Aorta (tissue), 5 donors: ENCODE measurements at regions not wholly inside any gene's neighbourhood (a gene's known extent, or its start where the extent isn't known, plus 50 kb on each side); places are given as distances from the start of the nearest gene placed in this dataset.

Experiments used
- ATAC-seq: fragments of 200-7000 bp; cut with Tn5 transposase; one replicate; pipeline ENCODE4 v1.9.1; 2022; ENCODE audit warnings: moderate library complexity; ENCODE audit not compliant: low FRiP score
- DNase-seq, 2 donors: peaks; one replicate each; pipeline ENCODE4 v3.0.0-alpha.2; 2020
- H3K27ac ChIP-seq, 2 donors: one replicate each; pipeline ENCODE4 v1.5.1; 2013; ENCODE audit warnings: low read length in 2 of 2, mild to moderate bottlenecking in 2 of 2, moderate library complexity in 2 of 2, control low read depth in 1 of 2, inconsistent platforms in 1 of 2, low read depth in 1 of 2
- H3K27me3 ChIP-seq, 2 donors: one replicate each; pipeline ENCODE4 v1.6.1; 2013; ENCODE audit warnings: control low read depth in 1 of 2, low read length in 1 of 2, mild to moderate bottlenecking in 1 of 2, moderate library complexity in 1 of 2; ENCODE audit not compliant: insufficient read depth in 2 of 2, control insufficient read depth in 1 of 2
- H3K36me3 ChIP-seq, 2 donors: one replicate each; pipeline ENCODE4 v1.6.1; 2013; ENCODE audit warnings: control low read depth in 1 of 2, low read length in 1 of 2, mild to moderate bottlenecking in 1 of 2; ENCODE audit not compliant: insufficient read depth in 2 of 2, control insufficient read depth in 1 of 2
- H3K4me1 ChIP-seq, 2 donors: one replicate each; pipeline ENCODE4 v1.6.1; 2013; ENCODE audit warnings: low read length in 2 of 2, control low read depth in 1 of 2, mild to moderate bottlenecking in 1 of 2, moderate library complexity in 1 of 2; ENCODE audit not compliant: insufficient read depth in 2 of 2, control insufficient read depth in 1 of 2
- H3K4me3 ChIP-seq, 2 donors: one replicate each; pipeline ENCODE4 v1.5.1; 2013; ENCODE audit warnings: low read length in 2 of 2, control low read depth in 1 of 2, mild to moderate bottlenecking in 1 of 2
- H3K9me3 ChIP-seq: one replicate; pipeline ENCODE4 v1.6.1; 2013; ENCODE audit warnings: mild to moderate bottlenecking, low read length; ENCODE audit not compliant: control insufficient read depth
- WGBS, 2 donors: extraction: QIAGEN DNeasy Blood & Tissue Kit; methylation state at CpG; one replicate each; pipeline ENCODE4 v1.1.7; 2013; 5-methylcytosine and 5-hydroxymethylcytosine counted together
- intact Hi-C, 2 donors: fragments of 100-400 bp; cut with DNase I; formaldehyde crosslinking; loops; one replicate each; pipeline versions ENCODE4 v1.14.2 to v1.15.0; 2022
- donor health status: healthy with polysubstance abuse.
- donor health status: Bipolar disorder and iron deficiency.
- donor health status: DM: no; HTN: no; CAD: no.
- donor health status: DM: no; HTN: no; CAD: no.
- donor health status: DM: yes; HTN: yes; CAD: no.

DNA sequence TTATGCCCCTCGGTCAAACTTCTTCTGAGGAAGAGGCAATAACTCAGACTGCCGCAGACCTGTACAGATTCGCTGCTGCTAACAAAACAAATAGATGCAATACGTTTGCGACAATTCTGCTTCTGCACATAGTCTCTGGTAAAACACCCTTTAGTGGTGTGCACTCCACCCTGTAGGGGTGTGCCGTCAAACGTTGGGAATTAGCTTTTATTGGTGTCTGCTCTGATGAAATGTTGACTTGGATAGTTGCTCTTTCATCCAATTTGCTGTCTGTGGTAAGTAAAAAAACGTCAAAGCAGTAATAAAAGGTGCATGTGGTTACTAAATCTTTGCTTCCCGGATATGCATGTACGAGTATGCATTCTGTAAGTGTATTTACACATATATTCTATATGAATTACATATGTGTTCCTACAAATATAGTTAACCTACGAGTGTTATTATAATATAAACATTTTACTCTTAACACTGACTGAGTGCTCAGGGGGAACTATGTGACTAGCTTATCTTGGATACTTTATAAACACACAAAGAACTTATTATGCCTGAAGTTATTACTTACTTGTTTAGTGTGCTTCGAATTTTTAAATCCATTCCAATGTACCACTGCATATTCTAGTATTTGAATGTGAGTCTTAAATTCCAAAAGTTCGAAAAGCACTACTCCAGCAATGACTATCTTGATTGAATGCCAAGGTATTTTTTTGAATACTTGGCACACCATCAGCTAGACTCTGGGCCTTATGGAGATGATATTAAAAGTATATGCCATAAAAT is 610.2 kb downstream of the ZEB2 start:
- 65 to 68% methylated on average over 13 of the region's 13 CpGs for WGBS, 2 donors
- no peak overlapping the region for H3K4me3 ChIP-seq
- ATAC-seq (no peak), DNase-seq (no peak)
- no peaks in the 10 kb centered on the region for H3K27me3 ChIP-seq
- no peaks in the 10 kb centered on the region for H3K9me3 ChIP-seq
- H3K4me1 ChIP-seq, result no peaks in the 10 kb centered on the region
- intact Hi-C loops, result no loop called here
- H3K36me3 ChIP-seq, result no peaks in the 10 kb centered on the region
- H3K27ac ChIP-seq, result no peak overlapping the region

DNA sequence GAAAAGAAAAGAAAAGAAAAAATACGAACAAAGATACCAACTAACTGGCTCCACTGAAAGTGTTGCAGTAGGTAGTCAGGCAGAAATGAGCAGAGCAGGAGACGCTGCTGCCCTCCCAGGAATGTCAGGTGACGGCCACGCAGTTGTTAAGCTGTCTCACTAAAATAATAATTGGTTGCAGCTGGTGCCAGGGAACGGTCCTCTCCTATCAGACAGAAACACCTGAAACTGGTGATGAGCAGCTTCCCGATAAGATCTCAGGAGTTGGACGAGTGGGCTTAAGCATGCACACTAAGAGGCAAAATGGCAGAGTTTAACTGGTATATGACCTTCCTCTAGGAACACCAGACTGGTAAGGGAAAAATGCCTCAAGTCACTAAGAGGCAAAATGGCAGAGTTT is 611.1 kb downstream of the ZEB2 start:
- Histone ChIP-seq H3K36me3 (no peaks in the 10 kb centered on the region), H3K4me1 (no peaks in the 10 kb centered on the region), H3K27ac (no peak overlapping the region), H3K9me3 (no peaks in the 10 kb centered on the region), H3K27me3 (no peaks in the 10 kb centered on the region), H3K4me3 (no peak overlapping the region)
- intact Hi-C loops, result loop anchor here in 1 of 2 donors (1.0 kb wide), 1 partner anchor 14 kb away; no protein-coding TSS in a partner anchor
- 93 to 94% methylated on average over 7 of the region's 7 CpGs for WGBS, 2 donors
- no peak for ATAC-seq
- no peak for DNase-seq

DNA sequence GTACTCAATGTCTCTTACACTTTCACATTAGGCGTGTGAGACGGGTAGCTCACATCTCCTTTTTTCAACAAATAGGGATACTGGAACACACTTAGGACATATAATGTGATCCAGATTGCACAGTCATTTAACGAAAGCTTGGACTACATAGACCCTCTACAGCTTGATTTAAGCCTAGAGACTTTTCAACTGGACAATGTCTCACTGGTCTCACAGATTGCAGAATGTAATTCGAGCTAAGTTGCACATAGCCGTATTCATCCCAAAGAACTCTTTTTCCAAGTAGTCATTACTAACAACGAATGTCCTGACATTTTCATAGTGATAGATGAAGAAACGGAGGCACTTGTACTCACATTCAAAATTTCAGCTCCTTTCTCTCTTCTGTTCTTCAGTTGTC is 612.1 kb downstream of the ZEB2 start:
- Histone ChIP-seq H3K27ac (no peak overlapping the region), H3K27me3 (no peaks in the 10 kb centered on the region), H3K9me3 (no peaks in the 10 kb centered on the region), H3K36me3 (no peaks in the 10 kb centered on the region), H3K4me1 (no peaks in the 10 kb centered on the region), H3K4me3 (no peak overlapping the region)
- intact Hi-C loops, result loop anchor here in 1 of 2 donors (1.0 kb wide), 1 partner anchor 12 kb away; no protein-coding TSS in a partner anchor
- 96 to 98% methylated on average over 7 of the region's 7 CpGs for WGBS, 2 donors
- no peak for DNase-seq
- no peak for ATAC-seq

DNA sequence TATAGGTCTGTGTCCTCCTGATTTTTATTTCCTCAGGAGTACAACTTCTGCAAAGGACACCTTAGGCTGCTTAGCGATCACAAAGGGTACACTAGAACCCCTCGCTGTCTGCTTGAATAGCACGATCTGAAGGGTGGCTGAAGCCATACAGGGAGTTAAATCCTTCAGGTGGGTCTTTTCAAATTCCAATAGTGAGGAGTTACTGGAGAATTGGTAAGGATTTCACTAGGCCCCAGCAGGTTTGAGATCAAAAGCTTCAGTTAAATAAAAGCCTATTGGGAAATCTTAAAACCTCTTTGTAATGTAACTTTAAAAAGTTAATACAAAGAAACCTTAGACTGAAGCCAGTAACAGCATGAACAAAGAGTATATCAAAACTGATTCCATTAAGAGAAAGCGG is 613.1 kb downstream of the ZEB2 start:
- H3K27ac ChIP-seq, result no peak overlapping the region
- WGBS, 2 donors, result 97 to 99% methylated on average over 4 of the region's 4 CpGs
- DNase-seq (no peak), ATAC-seq (no peak)
- intact Hi-C loops, result no loop called here
- no peaks in the 10 kb centered on the region for H3K9me3 ChIP-seq
- no peak overlapping the region for H3K4me3 ChIP-seq
- no peaks in the 10 kb centered on the region for H3K4me1 ChIP-seq
- no peaks in the 10 kb centered on the region for H3K27me3 ChIP-seq
- no peaks in the 10 kb centered on the region for H3K36me3 ChIP-seq

DNA sequence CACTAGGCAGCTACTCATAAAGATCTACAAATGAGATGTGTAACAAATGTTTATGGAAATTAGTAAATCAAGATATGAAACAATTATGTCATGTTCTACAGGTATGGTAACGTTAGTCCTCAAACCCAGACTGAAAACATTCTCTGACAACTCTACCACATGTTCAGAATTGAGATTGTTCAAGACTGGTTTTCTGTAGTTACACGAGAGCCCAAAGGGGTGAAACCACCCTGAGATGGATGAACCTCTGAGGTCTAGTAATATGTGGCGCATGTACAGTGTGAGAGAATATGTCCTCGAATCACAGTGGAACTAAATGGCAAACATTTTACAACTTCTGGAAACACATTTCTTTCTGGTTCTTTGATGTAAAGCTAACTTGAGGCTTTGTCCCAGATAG is 614.3 kb downstream of the ZEB2 start:
- Histone ChIP-seq H3K4me3 (no peak overlapping the region), H3K36me3 (no peaks in the 10 kb centered on the region), H3K27me3 (no peaks in the 10 kb centered on the region), H3K4me1 (peaks cover 0 to 2% of the 10 kb centered on the region in 2 donors), H3K9me3 (no peaks in the 10 kb centered on the region), H3K27ac (no peak overlapping the region)
- ATAC-seq (no peak), DNase-seq (no peak)
- intact Hi-C loops, result no loop called here
- 93 to 95% methylated on average over 4 of the region's 4 CpGs for WGBS, 2 donors

DNA sequence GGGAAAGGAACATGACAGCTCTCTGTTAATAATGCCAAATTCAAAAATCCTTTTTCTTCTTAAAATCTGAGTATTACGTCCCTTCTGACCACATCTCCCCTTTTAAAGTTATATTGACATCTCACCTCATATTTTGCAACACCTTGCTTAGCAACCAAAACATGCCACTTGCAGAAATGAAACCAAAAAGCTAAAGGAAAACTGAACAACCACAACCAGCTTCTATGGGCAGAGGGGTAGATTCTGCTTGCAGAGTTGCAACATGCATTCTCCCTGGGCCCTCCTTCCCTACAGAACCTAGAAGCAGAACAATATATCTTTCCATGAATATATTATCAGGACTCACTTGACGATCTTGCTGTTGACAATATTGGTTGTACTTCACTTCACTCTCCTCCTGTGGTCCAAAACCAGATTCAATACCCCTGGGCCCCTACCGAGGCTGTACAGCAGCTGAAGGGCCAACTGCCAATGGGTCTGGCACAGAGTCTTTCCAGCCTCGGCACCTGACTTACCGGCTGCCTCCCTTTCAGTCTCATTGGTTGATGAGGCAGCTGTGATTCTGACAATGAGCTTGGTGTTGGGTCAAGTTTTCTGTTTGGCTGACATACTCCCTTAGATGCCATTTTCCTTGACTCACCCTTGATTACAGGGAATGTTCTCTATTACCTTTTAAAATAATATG is 616.6 kb downstream of the ZEB2 start:
- WGBS, 2 donors, result 39 to 46% methylated on average over 5 of the region's 5 CpGs
- H3K9me3 ChIP-seq, result no peaks in the 10 kb centered on the region
- intact Hi-C loops, result no loop called here
- DNase-seq (no peak), ATAC-seq (no peak)
- no peak overlapping the region for H3K4me3 ChIP-seq
- no peaks in the 10 kb centered on the region for H3K36me3 ChIP-seq
- no peak overlapping the region for H3K27ac ChIP-seq
- peaks cover 0 to 2% of the 10 kb centered on the region in 2 donors for H3K4me1 ChIP-seq
- H3K27me3 ChIP-seq, result no peaks in the 10 kb centered on the region

DNA sequence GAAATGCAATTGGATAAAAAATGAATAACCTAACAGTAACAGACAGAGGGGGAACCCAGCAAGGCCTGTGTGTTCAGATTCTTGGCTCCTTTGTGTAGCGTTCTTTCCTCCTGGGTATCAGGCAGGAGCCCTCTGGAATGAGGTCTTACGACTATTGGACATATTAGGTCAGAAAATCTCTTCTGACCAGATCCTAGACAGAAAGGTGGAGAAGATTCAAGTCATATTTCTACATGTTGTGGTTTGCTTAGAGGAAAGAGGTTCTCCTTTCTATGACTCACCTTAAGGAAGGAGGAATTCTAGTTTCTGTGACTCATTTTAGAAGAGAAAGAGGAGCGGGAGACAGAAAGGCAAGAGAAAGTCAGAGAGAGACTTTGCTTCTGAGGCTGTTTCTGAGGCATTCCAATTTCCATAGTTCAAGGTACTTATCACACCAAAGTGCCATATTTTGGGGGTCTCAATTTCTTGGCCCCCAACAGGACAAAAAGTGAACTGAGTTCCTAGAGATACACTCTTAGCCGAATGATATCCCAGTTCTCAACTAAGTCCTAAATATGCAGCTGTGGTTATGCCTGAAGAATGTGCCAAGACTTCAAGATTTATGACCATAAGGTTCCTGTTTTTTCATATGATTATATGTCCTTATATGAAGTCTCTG is 618.6 kb downstream of the ZEB2 start:
- Histone ChIP-seq H3K27ac (no peak overlapping the region), H3K4me3 (no peak overlapping the region), H3K4me1 (peaks cover 0 to 2% of the 10 kb centered on the region in 2 donors), H3K36me3 (no peaks in the 10 kb centered on the region), H3K9me3 (no peaks in the 10 kb centered on the region), H3K27me3 (no peaks in the 10 kb centered on the region)
- WGBS, 2 donors, result 68 to 70% methylated on average over 4 of the region's 4 CpGs
- ATAC-seq (no peak), DNase-seq (no peak)
- intact Hi-C loops, result no loop called here

DNA sequence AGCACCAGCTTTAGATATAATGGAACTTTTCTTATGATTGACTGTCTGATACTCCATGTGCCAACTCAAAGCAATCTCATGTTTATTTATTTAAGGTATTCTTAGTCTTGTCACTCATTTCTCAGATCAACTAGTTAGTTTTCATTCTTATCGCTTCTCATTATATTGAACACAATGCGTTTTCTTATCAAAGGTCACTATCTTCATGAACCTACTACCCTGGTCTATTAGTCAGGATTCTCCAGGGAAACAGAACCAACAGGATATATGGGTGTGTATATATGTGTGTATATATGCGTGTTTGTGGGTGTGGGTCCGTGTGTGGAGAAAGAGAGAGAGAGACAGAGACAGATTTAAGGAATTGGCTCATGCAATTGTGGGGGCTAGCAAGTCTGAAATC is 619.9 kb downstream of the ZEB2 start:
- Histone ChIP-seq H3K36me3 (no peaks in the 10 kb centered on the region), H3K4me3 (no peak overlapping the region), H3K9me3 (no peaks in the 10 kb centered on the region), H3K27me3 (no peaks in the 10 kb centered on the region), H3K4me1 (peaks cover 0 to 2% of the 10 kb centered on the region in 2 donors), H3K27ac (no peak overlapping the region)
- ATAC-seq, result no peak
- 91 to 92% methylated on average over 4 of the region's 4 CpGs for WGBS, 2 donors
- no peak for DNase-seq
- intact Hi-C loops, result no loop called here
